Fibroblast of lung (primary cell): ENCODE measurements at regions not wholly inside any gene's neighbourhood (a gene's known extent, or its start where the extent isn't known, plus 50 kb on each side); places are given as distances from the start of the nearest gene placed in this dataset.

Source experiments
- CTCF ChIP-seq, 2 donors: IDR thresholded peaks in 1 of 2; conservative IDR thresholded peaks in 1 of 2; 1 replicate in 1 of 2; 2 replicates in 1 of 2; pipeline ENCODE4 v1.5.1; 2011 to 2012; ENCODE audit warnings: low read length in 2 of 2, control low read depth in 1 of 2, inconsistent platforms in 1 of 2, low read depth in 1 of 2, mild to moderate bottlenecking in 1 of 2
- EZH2 ChIP-seq: IDR thresholded peaks from 2 replicates; pipeline ENCODE4 v1.5.1; 2012; ENCODE audit warnings: low read length, control low read depth, mild to moderate bottlenecking; ENCODE audit errors: missing control alignments

GRCh38 chr12:24697769-24698168 is 251.1 kb downstream of the BCAT1 start:
- TF ChIP-seq CTCF (conservative IDR thresholded peaks at IDR 0.05 in 1 of 2, IDR thresholded peaks at IDR 0.05 in 1 of 2; ENCODE audit: low read depth in 1 of 2, low read length in 2 of 2) (no peak), EZH2 (no peak)
